Dedifferentiated amniotic fluid mesenchymal stem cell (primary cell): ENCODE measurements at regions not wholly inside any gene's neighbourhood (a gene's known extent, or its start where the extent isn't known, plus 50 kb on each side); places are given as distances from the start of the nearest gene placed in this dataset.
"Not testable (repeated sequence)": the region's sequence is repeated elsewhere in the genome, so short reads cannot be mapped to it uniquely, and the experiment has no call there.

Source experiments
- DNase-seq: peaks from one replicate; pipeline ENCODE4 v3.0.0-alpha.2; 2016; ENCODE audit errors: extremely low spot score

- DNase-seq: no peak
Observed at GRCh38 chr2:20130821-20131645, 79.6 kb upstream of the LAPTM4A start.

GRCh38 chr2:20130160-20130560, 78.7 kb upstream of the LAPTM4A start:
- DNase-seq: no peak

- DNase-seq: no peak
Observed at GRCh38 chr2:20129331-20130159, 78.1 kb upstream of the LAPTM4A start.

- no peak for DNase-seq
Observed at GRCh38 chr2:20128506-20129330, 77.3 kb upstream of the LAPTM4A start.

GRCh38 chr2:20126469-20126868, 75.0 kb upstream of the LAPTM4A start:
- no peak for DNase-seq

- no peak for DNase-seq
Observed at GRCh38 chr2:20126040-20126439, 74.6 kb upstream of the LAPTM4A start.

GRCh38 chr2:20125616-20126015, 74.2 kb upstream of the LAPTM4A start:
- DNase-seq: no peak

GRCh38 chr2:20125164-20125563, 73.7 kb upstream of the LAPTM4A start:
- DNase-seq: no peak

GRCh38 chr2:20123871-20124594, 72.6 kb upstream of the LAPTM4A start:
- DNase-seq: no peak

GRCh38 chr2:20122864-20123263, 71.4 kb upstream of the LAPTM4A start:
- no peak for DNase-seq

GRCh38 chr2:20120569-20121416, 69.4 kb upstream of the LAPTM4A start:
- no peak for DNase-seq

GRCh38 chr2:20118051-20118450, 66.6 kb upstream of the LAPTM4A start:
- DNase-seq: no peak

GRCh38 chr2:20115902-20116301, 64.5 kb upstream of the LAPTM4A start:
- no peak for DNase-seq

- no peak for DNase-seq
Observed at GRCh38 chr2:20115374-20115773, 63.9 kb upstream of the LAPTM4A start.

GRCh38 chr2:20113986-20114938, 62.8 kb upstream of the LAPTM4A start:
- DNase-seq: no peak

- no peak for DNase-seq
Observed at GRCh38 chr2:20113004-20113796, 61.8 kb upstream of the LAPTM4A start.

- not testable (repeated sequence) for DNase-seq
Observed at GRCh38 chr2:20112361-20112760, 60.9 kb upstream of the LAPTM4A start.

- no peak for DNase-seq
Observed at GRCh38 chr2:20111311-20112131, 60.1 kb upstream of the LAPTM4A start.
